Fibroblast of skin of left quadriceps (primary cell): ENCODE measurements at regions not wholly inside any gene's neighbourhood (a gene's known extent, or its start where the extent isn't known, plus 50 kb on each side); places are given as distances from the start of the nearest gene placed in this dataset.
"Not testable (repeated sequence)": the region's sequence is repeated elsewhere in the genome, so short reads cannot be mapped to it uniquely, and the experiment has no call there.

ENCODE experiments used
- DNase-seq, 2 experiments: peaks; one replicate each; pipeline ENCODE4 v3.0.0-alpha.2; 2013; ENCODE audit warnings: low read depth in 2 of 2

DNA sequence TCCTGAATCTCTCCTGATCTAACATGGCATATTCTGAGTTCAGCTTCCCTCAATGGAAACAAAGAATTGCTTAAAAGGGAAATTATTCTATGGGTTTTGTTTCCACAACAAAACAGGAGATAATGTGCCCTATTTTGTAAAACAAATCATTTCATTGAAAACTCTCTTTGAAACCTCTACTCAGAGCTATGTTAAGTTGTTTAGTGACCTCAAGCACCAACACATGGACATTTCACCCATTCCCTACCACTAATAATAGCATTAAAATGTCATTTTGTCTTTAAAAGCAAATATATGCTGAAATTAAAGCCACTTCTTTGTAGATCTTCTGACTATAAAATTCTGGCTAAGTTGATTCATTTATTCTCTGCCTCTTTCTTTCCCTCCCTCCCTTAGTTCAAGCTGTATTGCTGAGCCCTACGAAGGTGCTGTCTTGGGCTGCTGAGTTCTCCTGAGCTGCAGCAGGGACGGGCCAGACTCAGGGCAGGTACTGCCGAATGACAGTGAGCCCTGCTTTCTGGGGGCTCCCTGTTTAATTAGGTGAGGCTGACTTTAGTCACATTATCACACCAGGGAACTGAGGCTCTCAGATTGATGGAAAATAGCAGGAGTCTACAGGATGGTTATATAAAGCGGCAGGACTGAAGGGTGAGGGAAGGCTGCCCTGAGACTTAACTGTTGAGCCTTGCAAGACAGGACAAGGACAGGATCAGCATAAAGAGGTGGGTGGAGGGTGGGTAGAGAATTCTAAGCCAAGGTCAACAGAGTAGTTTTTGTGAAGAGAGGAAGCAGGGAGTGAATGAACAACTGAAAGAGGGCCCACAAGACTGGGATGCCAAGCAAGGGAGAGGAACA, 1685.1 kb downstream of the SPATA31A7 start:
- not testable (repeated sequence) for DNase-seq

DNA sequence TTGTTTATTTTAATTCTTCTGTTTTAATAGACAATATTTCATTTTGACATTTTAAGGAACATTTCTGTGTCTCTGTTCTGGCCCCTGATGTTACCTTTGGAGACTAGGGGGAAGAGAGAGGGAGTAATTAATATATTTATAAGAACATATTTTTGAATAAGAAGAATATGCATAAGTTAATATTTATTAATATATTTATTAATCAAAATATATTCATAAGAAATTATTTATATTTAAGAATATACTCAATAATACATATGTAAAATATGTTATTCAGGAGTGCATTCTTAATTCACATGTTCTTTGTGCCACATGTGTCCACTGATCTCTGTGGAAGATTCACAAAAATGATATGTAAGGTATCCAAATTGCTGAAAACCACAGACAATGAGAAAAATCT, 1687.7 kb downstream of the SPATA31A7 start:
- not testable (repeated sequence) for DNase-seq

DNA sequence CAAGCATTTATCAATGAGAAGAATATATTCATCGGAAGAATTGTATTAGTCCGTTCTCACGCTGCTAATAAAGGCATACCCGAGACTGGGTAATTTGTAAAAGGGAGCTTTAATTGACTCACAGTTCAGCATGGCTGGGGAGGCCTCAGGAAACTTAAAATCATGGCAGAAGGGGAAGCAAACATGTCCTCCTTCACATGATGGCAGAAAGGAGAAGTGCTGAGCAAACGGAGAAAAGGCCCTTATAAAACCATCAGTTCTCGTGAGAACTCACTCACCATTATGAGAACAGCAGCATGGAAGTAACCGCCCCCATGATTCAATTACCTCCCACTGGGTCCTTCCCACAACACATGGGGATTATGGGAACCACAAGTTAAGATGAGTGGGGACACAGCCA, 1688.2 kb downstream of the SPATA31A7 start:
- DNase-seq, result not testable (repeated sequence)

GRCh38 chr9:62880453-62880852, 1690.6 kb downstream of the SPATA31A7 start:
- not testable (repeated sequence) for DNase-seq

GRCh38 chr9:62880971-62881370, 1691.1 kb downstream of the SPATA31A7 start:
- DNase-seq, result not testable (repeated sequence)

- DNase-seq, result not testable (repeated sequence)
These were observed 1692.0 kb downstream of the SPATA31A7 start for GRCh38 chr9:62881811-62882210.

DNA sequence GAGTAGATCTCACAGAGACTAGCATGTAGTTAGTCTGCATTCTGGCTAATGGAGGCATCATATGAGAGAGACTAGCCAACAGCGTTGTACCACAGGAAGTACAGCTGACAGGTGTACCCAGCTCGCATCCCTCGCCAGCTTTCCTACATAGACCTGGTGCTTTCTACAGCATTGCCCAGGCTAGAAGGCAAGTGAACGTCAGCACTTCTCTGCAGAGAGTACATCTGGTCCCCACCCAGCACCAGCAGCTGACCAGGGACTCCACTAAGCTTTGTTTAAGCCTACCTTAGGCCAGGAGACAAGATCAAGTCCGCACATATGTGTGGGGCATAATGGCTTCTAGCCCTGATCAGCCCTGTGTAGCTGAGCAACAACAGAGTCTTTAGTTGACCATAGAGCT, 1692.9 kb downstream of the SPATA31A7 start:
- not testable (repeated sequence) for DNase-seq

DNA sequence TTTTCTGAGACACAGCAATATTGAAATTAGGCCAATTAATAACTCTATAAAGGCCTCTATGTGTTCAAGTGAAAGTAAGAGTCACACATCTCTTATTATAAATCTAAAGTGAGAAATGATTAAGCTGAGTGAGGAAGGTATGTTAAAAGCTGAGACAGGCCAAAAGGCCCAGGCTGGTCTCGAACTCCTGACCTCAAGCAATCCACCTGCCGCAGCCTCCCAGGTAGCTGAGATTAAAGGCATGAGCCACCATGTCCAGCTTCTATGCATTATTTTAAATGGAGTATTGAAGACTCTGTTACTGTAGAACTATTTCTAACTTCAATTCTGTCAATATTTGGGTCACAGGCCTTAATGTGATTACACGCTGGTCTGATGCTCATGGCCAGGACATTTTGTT, 1706.9 kb downstream of the SPATA31A7 start:
- not testable (repeated sequence) for DNase-seq

GRCh38 chr9:62897411-62898225, 1707.8 kb downstream of the SPATA31A7 start:
- peak; percentile 7 to 12 for DNase-seq

- DNase-seq, result not testable (repeated sequence)
These were observed 1709.8 kb downstream of the SPATA31A7 start for GRCh38 chr9:62899666-62900065.

GRCh38 chr9:62904061-62904460, 1714.2 kb downstream of the SPATA31A7 start:
- DNase-seq, result not testable (repeated sequence)

GRCh38 chr9:62905722-62906121, 1715.9 kb downstream of the SPATA31A7 start:
- not testable (repeated sequence) for DNase-seq

- DNase-seq, result not testable (repeated sequence)
These were observed 1718.0 kb downstream of the SPATA31A7 start for GRCh38 chr9:62907866-62908265.

GRCh38 chr9:62908271-62908670, 1718.4 kb downstream of the SPATA31A7 start:
- DNase-seq, result not testable (repeated sequence)

DNA sequence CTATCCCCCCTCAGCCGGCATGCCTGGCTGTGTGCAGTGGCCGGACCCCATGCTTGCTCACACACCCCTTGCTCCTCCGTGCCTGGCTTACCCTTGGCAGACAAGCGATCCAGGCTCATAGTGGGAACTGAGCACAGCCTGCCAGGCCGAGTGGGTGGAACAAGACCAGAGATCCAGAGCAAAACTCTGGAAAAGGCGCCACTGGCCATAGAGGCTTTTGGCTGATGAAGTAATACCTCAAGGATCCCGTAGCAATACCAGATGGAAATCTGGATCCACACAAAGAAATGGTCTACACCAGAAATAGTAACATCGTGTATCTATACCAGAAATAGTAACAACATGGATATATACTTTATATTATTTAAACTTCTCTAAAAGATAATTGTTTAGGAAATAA, 1719.6 kb downstream of the SPATA31A7 start:
- not testable (repeated sequence) for DNase-seq

GRCh38 chr9:62912278-62912677, 1722.4 kb downstream of the SPATA31A7 start:
- not testable (repeated sequence) for DNase-seq

DNA sequence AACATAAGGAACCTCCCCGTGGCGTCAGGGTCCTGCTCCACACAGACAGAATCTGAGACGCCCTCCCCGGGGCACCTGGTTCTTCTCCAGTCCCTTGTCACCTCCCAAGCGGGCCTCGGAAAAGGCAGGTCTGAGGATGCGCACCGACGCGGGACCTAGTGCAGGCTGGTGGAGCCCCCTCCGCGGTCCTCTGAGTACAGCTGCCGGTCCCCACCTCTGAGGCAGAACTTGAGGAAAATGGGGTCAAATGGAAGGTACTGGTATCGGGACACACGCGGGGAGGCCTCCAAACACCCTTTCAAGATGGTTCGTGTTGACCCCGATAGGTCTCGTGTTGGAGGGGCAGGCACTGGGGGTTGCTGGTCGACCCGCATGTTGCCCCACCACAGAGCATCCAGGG, 1725.3 kb downstream of the SPATA31A7 start:
- not testable (repeated sequence) for DNase-seq

DNA sequence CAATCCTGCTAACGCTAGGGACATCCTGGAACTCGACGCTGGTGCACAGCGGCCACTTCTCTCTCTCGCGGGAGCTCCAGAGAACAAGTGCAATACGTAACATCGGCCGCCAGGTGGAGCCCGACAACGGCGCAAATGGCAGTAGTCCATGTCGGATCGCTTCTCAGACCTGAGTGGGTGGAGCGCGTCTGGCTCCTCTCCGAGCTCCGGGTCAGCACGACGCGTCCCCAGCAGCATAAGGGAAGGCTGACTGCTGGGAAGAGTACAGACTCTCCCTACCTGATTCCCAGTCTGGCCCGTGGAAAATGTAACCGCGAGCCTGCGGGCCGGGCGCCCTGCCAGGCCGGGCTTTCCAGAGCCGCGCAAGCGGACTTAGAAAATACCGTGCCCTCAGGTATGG, 1725.8 kb downstream of the SPATA31A7 start:
- DNase-seq, result not testable (repeated sequence)

DNA sequence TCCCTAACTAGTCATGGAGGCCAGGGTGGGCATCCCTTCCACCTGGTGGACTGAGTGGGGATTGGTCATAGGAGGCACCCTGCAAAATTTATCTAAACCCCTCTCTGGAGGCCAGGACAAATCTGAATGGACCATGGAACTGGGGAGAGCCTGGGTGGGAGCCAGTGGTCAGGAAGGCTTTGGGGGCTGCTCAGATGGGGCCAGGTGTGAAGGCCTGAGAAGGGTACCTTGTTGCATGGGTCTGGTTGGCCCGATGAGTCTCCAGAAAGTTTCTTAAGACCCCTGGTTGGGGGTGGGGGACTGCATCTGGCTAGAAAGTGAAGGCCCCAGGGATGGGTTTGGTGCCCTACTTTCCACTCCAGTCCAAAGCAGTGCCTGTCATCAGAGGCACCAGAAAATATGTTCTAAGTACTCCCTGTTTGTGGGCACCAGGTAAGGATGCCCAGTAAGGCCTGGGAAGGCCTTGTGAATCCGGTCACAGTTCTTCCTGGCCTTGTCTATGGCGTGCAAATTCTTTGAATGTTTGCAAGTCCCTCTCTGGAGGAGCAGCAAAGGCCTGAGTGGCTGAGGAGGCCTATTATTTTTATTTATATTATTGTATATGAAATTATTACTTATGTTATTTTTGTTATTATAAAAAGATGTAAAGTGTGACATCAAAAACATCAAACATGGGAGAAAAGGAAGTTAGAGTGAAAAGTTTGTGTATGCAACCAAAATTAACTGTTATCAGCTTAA, 1729.0 kb downstream of the SPATA31A7 start:
- not testable (repeated sequence) for DNase-seq

DNA sequence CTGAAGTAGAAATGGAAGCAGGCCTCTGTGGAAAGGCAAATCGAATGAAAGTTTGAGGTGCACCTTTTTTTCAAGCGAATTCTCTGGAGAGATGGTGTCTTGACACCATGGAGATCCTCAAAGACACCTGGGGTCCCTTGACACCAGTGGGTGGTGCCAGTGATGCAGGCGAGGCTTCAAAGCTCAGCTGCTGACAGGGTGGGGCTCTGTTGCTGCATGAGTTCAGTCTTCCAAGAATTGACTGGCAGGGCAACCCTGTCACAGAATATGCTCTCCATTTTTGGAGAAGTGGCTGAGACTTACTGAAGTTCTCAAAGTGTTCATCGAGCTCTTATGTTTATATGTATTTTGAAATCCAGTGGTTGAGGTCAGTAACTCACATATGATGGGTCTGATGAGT, 1741.6 kb downstream of the SPATA31A7 start:
- DNase-seq, result not testable (repeated sequence)

- DNase-seq, result not testable (repeated sequence)
These were observed 1763.0 kb downstream of the SPATA31A7 start for GRCh38 chr9:62952840-62953239.
